Mesenchymal stem cell (in vitro differentiated cells and primary cell): ENCODE measurements at regions not wholly inside any gene's neighbourhood (a gene's known extent, or its start where the extent isn't known, plus 50 kb on each side); places are given as distances from the start of the nearest gene placed in this dataset.
"Not testable (repeated sequence)": the region's sequence is repeated elsewhere in the genome, so short reads cannot be mapped to it uniquely, and the experiment has no call there.

Experiments used
- DNase-seq: peaks from one replicate; pipeline ENCODE4 v3.0.0-alpha.2; 2013
- H2AFZ ChIP-seq: one replicate; pipeline ENCODE4 v1.6.1; 2013; ENCODE audit warnings: low read depth, mild to moderate bottlenecking, control low read depth, inconsistent platforms, low read length, moderate library complexity
- H2AK5ac ChIP-seq: 2 replicates; pipeline ENCODE4 v1.6.1; 2013; ENCODE audit warnings: low read length, moderate library complexity, mild to moderate bottlenecking, inconsistent platforms; ENCODE audit not compliant: severe bottlenecking
- H2BK120ac ChIP-seq: one replicate; pipeline ENCODE4 v1.6.1; 2013; ENCODE audit warnings: low read depth, mild to moderate bottlenecking, inconsistent platforms, low read length, moderate library complexity
- H2BK12ac ChIP-seq, 2 experiments: one replicate each; pipeline ENCODE4 v1.6.1; 2013; ENCODE audit warnings: inconsistent platforms in 2 of 2, low read length in 2 of 2, mild to moderate bottlenecking in 2 of 2, moderate library complexity in 2 of 2, control low read depth in 1 of 2
- H2BK15ac ChIP-seq: one replicate; pipeline ENCODE4 v1.6.1; 2013; ENCODE audit warnings: mild to moderate bottlenecking, low read depth, inconsistent platforms; ENCODE audit not compliant: poor library complexity, severe bottlenecking
- H2BK5ac ChIP-seq: 2 replicates; pipeline ENCODE4 v1.6.1; 2013; ENCODE audit warnings: low read depth, mild to moderate bottlenecking, low read length, control low read depth, inconsistent platforms; ENCODE audit not compliant: poor library complexity, severe bottlenecking
- H3K14ac ChIP-seq, 2 experiments: one replicate each; pipeline ENCODE4 v1.6.1; 2013; ENCODE audit warnings: inconsistent platforms in 2 of 2, low read length in 2 of 2, control low read depth in 1 of 2, mild to moderate bottlenecking in 1 of 2, moderate library complexity in 1 of 2
- H3K18ac ChIP-seq, 2 experiments: one replicate each; pipeline ENCODE4 v1.6.1; 2013; ENCODE audit warnings: inconsistent platforms in 2 of 2, low read length in 2 of 2, control low read depth in 1 of 2, low read depth in 1 of 2, mild to moderate bottlenecking in 1 of 2
- H3K23ac ChIP-seq, 2 experiments: one replicate each; pipeline ENCODE4 v1.6.1; 2013; ENCODE audit warnings: inconsistent platforms in 2 of 2, low read length in 2 of 2, mild to moderate bottlenecking in 2 of 2, moderate library complexity in 2 of 2, control low read depth in 1 of 2
- H3K27ac ChIP-seq: 2 replicates; pipeline ENCODE4 v1.5.1; 2013; ENCODE audit warnings: mild to moderate bottlenecking, moderate library complexity, low read length, control low read depth, inconsistent platforms; ENCODE audit not compliant: poor library complexity, severe bottlenecking
- H3K27me3 ChIP-seq, 2 experiments: 2 replicates each; pipeline versions ENCODE4 v1.6.1 to v1.7.0; 2013; ENCODE audit warnings: low read length in 2 of 2, mild to moderate bottlenecking in 2 of 2, moderate library complexity in 2 of 2, control low read depth in 1 of 2, inconsistent platforms in 1 of 2; ENCODE audit not compliant: control insufficient read depth in 1 of 2, insufficient read depth in 1 of 2
- H3K36me3 ChIP-seq, 2 experiments: 2 replicates each; pipeline versions ENCODE4 v1.6.1 to v1.7.0; 2013; ENCODE audit warnings: low read length in 2 of 2, control low read depth in 1 of 2, inconsistent platforms in 1 of 2, low read depth in 1 of 2, mild to moderate bottlenecking in 1 of 2; ENCODE audit not compliant: insufficient read depth in 2 of 2, control insufficient read depth in 1 of 2
- H3K4ac ChIP-seq, 2 experiments: one replicate each; pipeline ENCODE4 v1.6.1; 2013; ENCODE audit warnings: inconsistent platforms in 2 of 2, low read length in 2 of 2, mild to moderate bottlenecking in 2 of 2, moderate library complexity in 2 of 2, control low read depth in 1 of 2, low read depth in 1 of 2
- H3K4me1 ChIP-seq: 2 replicates; pipeline ENCODE4 v1.6.1; 2013; ENCODE audit warnings: low read depth, low read length, control low read depth; ENCODE audit not compliant: control insufficient read depth, insufficient read depth
- H3K4me2 ChIP-seq: 2 replicates; pipeline ENCODE4 v1.6.1; 2013; ENCODE audit warnings: low read length, mild to moderate bottlenecking, inconsistent platforms; ENCODE audit not compliant: poor library complexity, severe bottlenecking
- H3K4me3 ChIP-seq, 2 experiments: 2 replicates each; pipeline versions ENCODE4 v1.5.1 to v1.7.0; 2013; ENCODE audit warnings: low read length in 2 of 2, mild to moderate bottlenecking in 2 of 2, control low read depth in 1 of 2, low read depth in 1 of 2; ENCODE audit not compliant: insufficient read depth in 1 of 2
- H3K79me1 ChIP-seq: replicated peaks from 2 replicates; pipeline ENCODE4 v1.6.1; 2013; ENCODE audit warnings: mild to moderate bottlenecking, control low read depth, low read length, inconsistent platforms; ENCODE audit not compliant: poor library complexity, severe bottlenecking
- H3K9ac ChIP-seq: 2 replicates; pipeline ENCODE4 v1.7.0; 2013; ENCODE audit warnings: mild to moderate bottlenecking, low read length, moderate library complexity
- H3K9me3 ChIP-seq: 2 replicates; pipeline ENCODE4 v1.7.0; 2013; ENCODE audit warnings: mild to moderate bottlenecking, low read length; ENCODE audit not compliant: control insufficient read depth
- H4K8ac ChIP-seq: one replicate; pipeline ENCODE4 v1.6.1; 2013; ENCODE audit warnings: inconsistent platforms, mild to moderate bottlenecking, low read length, moderate library complexity
- H4K91ac ChIP-seq: one replicate; pipeline ENCODE4 v1.6.1; 2013; ENCODE audit warnings: mild to moderate bottlenecking, low read length, inconsistent platforms
- WGBS: methylation state at CpG from one replicate; pipeline ENCODE4 v1.1.7; 2013; ENCODE audit warnings: mixed read lengths; 5-methylcytosine and 5-hydroxymethylcytosine counted together

- not testable (repeated sequence) for H3K79me1 ChIP-seq, H3K4me2 ChIP-seq, H3K4ac ChIP-seq, DNase-seq, H2AFZ ChIP-seq, H2BK12ac ChIP-seq, H3K27ac ChIP-seq, H4K8ac ChIP-seq, H4K91ac ChIP-seq, H3K4me1 ChIP-seq, H2AK5ac ChIP-seq, H3K9ac ChIP-seq, H3K18ac ChIP-seq, H3K4me3 ChIP-seq, H3K23ac ChIP-seq, H2BK15ac ChIP-seq, H3K27me3 ChIP-seq, H3K36me3 ChIP-seq, H3K14ac ChIP-seq, H2BK5ac ChIP-seq, H2BK120ac ChIP-seq
- whole genome bisulfite sequencing, result 57% methylated on average over 1 of the region's 2 CpGs
- H3K9me3 ChIP-seq, result peaks cover 20% of the 10 kb centered on the region
These were observed 437.8 kb upstream of the TUSC1 start for GRCh38 chr9:26116085-26116484.

- Histone ChIP-seq H3K4me3 (no peak overlapping the region), H3K4me1 (no peaks in the 10 kb centered on the region), H4K8ac (no peak overlapping the region), H3K36me3 (no peaks in the 10 kb centered on the region), H4K91ac (no peak overlapping the region), H3K18ac (no peak overlapping the region), H3K23ac (no peak overlapping the region), H3K14ac (no peak overlapping the region), H3K4ac (no peak overlapping the region), H2BK5ac (no peak overlapping the region), H3K27me3 (no peaks in the 10 kb centered on the region), H2BK12ac (no peak overlapping the region), H2AFZ (no peak overlapping the region), H3K4me2 (no peak overlapping the region), H3K79me1 (no peaks in the 10 kb centered on the region), H2BK120ac (no peak overlapping the region), H3K9ac (no peak overlapping the region), H2AK5ac (no peak overlapping the region), H2BK15ac (no peak overlapping the region), H3K27ac (no peak overlapping the region), H3K9me3 (peaks cover 29% of the 10 kb centered on the region)
- 100% methylated on average over 1 of the region's 2 CpGs for WGBS
- DNase-seq, result no peak
These were observed 434.5 kb upstream of the TUSC1 start for GRCh38 chr9:26112724-26113123.

GRCh38 chr9:26086396-26086795 lies 408.2 kb upstream of the TUSC1 start:
- H2BK5ac ChIP-seq, result no peak overlapping the region
- no peaks in the 10 kb centered on the region for H3K4me1 ChIP-seq
- no peak overlapping the region for H3K9ac ChIP-seq
- no peak overlapping the region for H2AK5ac ChIP-seq
- H3K27me3 ChIP-seq, result no peaks in the 10 kb centered on the region
- no peak overlapping the region for H3K4me2 ChIP-seq
- no peaks in the 10 kb centered on the region for H3K36me3 ChIP-seq
- no peak overlapping the region for H2AFZ ChIP-seq
- DNase-seq, result no peak
- no peak overlapping the region for H4K91ac ChIP-seq
- H2BK15ac ChIP-seq, result no peak overlapping the region
- no peak overlapping the region for H3K18ac ChIP-seq
- no peak overlapping the region for H4K8ac ChIP-seq
- no peak overlapping the region for H3K27ac ChIP-seq
- no peak overlapping the region for H2BK12ac ChIP-seq
- H3K23ac ChIP-seq, result no peak overlapping the region
- no peaks in the 10 kb centered on the region for H3K79me1 ChIP-seq
- no peak overlapping the region for H3K4ac ChIP-seq
- WGBS, result 56% methylated on average over 1 of the region's 1 CpG
- H3K14ac ChIP-seq, result no peak overlapping the region
- H3K9me3 ChIP-seq, result no peaks in the 10 kb centered on the region
- H3K4me3 ChIP-seq, result no peak overlapping the region
- H2BK120ac ChIP-seq, result no peak overlapping the region

GRCh38 chr9:26081847-26082246 lies 403.6 kb upstream of the TUSC1 start:
- Histone ChIP-seq H2AFZ (no peak overlapping the region), H3K9me3 (peaks cover 7% of the 10 kb centered on the region), H3K23ac (no peak overlapping the region), H3K9ac (no peak overlapping the region), H2BK15ac (no peak overlapping the region), H4K8ac (no peak overlapping the region), H3K4me3 (no peak overlapping the region), H3K4me1 (no peaks in the 10 kb centered on the region), H3K18ac (no peak overlapping the region), H2AK5ac (no peak overlapping the region), H3K79me1 (no peaks in the 10 kb centered on the region), H2BK5ac (no peak overlapping the region), H2BK12ac (no peak overlapping the region), H3K36me3 (no peaks in the 10 kb centered on the region), H3K4me2 (no peak overlapping the region), H4K91ac (no peak overlapping the region), H3K4ac (no peak overlapping the region), H3K27me3 (no peaks in the 10 kb centered on the region), H3K27ac (no peak overlapping the region), H2BK120ac (no peak overlapping the region), H3K14ac (no peak overlapping the region)
- no CpG with 5 or more reads among the region's 5 CpGs for WGBS
- no peak for DNase-seq
